ENCODE measurements at regions not wholly inside any gene's neighbourhood (a gene's known extent, or its start where the extent isn't known, plus 50 kb on each side); places are given as distances from the start of the nearest gene placed in this dataset.
A peak's percentile ranks its signal among the peaks of the same experiment; 100 is the strongest.

- no peak for DNase-seq (ENCODE audit: low spot score)
Measured at GRCh38 chr12:14153803-14154202, 172.4 kb upstream of the GRIN2B start.

- DNase-seq (ENCODE audit: low spot score): no peak
Measured at GRCh38 chr12:14156606-14157005, 175.2 kb upstream of the GRIN2B start.

- no peak for DNase-seq (ENCODE audit: low spot score)
Measured at GRCh38 chr12:14157088-14157747, 175.8 kb upstream of the GRIN2B start.

GRCh38 chr12:14164266-14164665 lies 182.9 kb upstream of the GRIN2B start:
- no peak for DNase-seq (ENCODE audit: low spot score)

- DNase-seq (ENCODE audit: low spot score): peak; percentile 45
Measured at GRCh38 chr12:14167005-14167628, 185.7 kb upstream of the GRIN2B start.

GRCh38 chr12:14169281-14169680 lies 187.9 kb upstream of the GRIN2B start:
- DNase-seq (ENCODE audit: low spot score): no peak

GRCh38 chr12:14171106-14171505 lies 189.7 kb upstream of the GRIN2B start:
- no peak for DNase-seq (ENCODE audit: low spot score)

GRCh38 chr12:14175206-14175605 lies 190.3 kb upstream of the ATF7IP start:
- DNase-seq (ENCODE audit: low spot score): no peak

GRCh38 chr12:14185427-14186192 lies 179.9 kb upstream of the ATF7IP start:
- peak; percentile 31 for DNase-seq (ENCODE audit: low spot score)

GRCh38 chr12:14186193-14186502 lies 179.3 kb upstream of the ATF7IP start:
- DNase-seq (ENCODE audit: low spot score): no peak

- DNase-seq (ENCODE audit: low spot score): no peak
Measured at GRCh38 chr12:14187002-14187401, 178.5 kb upstream of the ATF7IP start.

- no peak for DNase-seq (ENCODE audit: low spot score)
Measured at GRCh38 chr12:14187966-14188365, 177.5 kb upstream of the ATF7IP start.

GRCh38 chr12:14188744-14189143 lies 176.7 kb upstream of the ATF7IP start:
- DNase-seq (ENCODE audit: low spot score): no peak

GRCh38 chr12:14190694-14191093 lies 174.8 kb upstream of the ATF7IP start:
- no peak for DNase-seq (ENCODE audit: low spot score)

- DNase-seq (ENCODE audit: low spot score): no peak
Measured at GRCh38 chr12:14191612-14192011, 173.9 kb upstream of the ATF7IP start.

- no peak for DNase-seq (ENCODE audit: low spot score)
Measured at GRCh38 chr12:14193639-14194038, 171.8 kb upstream of the ATF7IP start.

- DNase-seq (ENCODE audit: low spot score): no peak
Measured at GRCh38 chr12:14194572-14194971, 170.9 kb upstream of the ATF7IP start.

- DNase-seq (ENCODE audit: low spot score): no peak
Measured at GRCh38 chr12:14199455-14200198, 165.9 kb upstream of the ATF7IP start.

- no peak for DNase-seq (ENCODE audit: low spot score)
Measured at GRCh38 chr12:14200598-14200997, 164.9 kb upstream of the ATF7IP start.

GRCh38 chr12:14201291-14201690 lies 164.2 kb upstream of the ATF7IP start:
- no peak for DNase-seq (ENCODE audit: low spot score)

GRCh38 chr12:14207905-14208551 lies 157.5 kb upstream of the ATF7IP start:
- DNase-seq (ENCODE audit: low spot score): no peak

- DNase-seq (ENCODE audit: low spot score): no peak
Measured at GRCh38 chr12:14211947-14212387, 153.5 kb upstream of the ATF7IP start.
